ENCODE measurements at regions not wholly inside any gene's neighbourhood (a gene's known extent, or its start where the extent isn't known, plus 50 kb on each side); places are given as distances from the start of the nearest gene placed in this dataset.

DNA sequence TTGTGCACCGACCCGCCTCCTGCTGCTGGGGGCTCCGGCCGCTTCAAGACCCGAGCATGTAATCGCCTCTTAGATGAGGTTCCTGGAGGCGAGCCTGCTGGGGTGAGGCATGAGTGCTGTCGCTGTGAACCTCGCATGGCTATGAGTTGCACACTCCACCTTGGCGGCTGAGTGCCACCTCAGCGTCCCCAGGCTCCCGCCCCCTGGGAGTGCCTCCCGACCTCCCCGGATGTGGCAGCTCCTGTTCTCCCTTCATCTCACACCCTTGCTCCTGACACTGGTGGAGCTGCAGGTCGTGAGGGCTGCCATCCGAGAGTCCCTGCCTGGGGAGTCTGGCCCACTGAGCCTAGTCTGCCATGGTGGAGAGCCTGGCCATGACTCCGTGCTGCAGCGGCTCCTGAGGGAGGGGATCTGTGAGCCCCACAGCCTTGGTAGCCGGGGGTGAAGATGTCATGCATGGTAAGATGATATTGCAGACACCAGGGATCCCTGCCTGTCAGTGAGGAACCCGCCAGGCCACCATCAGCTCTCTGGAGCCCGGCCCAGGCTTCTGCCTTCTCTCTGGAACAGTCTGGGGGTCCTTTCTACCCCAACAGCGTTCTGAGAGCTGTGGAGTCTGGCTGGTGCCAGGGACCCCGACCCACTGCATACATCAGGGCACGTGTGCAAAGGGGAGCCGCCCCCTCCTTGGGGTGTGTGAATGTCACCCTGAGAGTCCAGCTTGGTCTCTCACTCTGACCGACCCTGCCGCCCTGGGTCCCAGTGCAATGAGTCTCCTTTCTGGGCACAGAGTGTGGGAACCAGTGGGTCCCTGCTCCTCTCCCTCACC, 61.6 kb upstream of the HS6ST1 start:
- DNase-seq (ENCODE audit: low read depth): no peak

DNA sequence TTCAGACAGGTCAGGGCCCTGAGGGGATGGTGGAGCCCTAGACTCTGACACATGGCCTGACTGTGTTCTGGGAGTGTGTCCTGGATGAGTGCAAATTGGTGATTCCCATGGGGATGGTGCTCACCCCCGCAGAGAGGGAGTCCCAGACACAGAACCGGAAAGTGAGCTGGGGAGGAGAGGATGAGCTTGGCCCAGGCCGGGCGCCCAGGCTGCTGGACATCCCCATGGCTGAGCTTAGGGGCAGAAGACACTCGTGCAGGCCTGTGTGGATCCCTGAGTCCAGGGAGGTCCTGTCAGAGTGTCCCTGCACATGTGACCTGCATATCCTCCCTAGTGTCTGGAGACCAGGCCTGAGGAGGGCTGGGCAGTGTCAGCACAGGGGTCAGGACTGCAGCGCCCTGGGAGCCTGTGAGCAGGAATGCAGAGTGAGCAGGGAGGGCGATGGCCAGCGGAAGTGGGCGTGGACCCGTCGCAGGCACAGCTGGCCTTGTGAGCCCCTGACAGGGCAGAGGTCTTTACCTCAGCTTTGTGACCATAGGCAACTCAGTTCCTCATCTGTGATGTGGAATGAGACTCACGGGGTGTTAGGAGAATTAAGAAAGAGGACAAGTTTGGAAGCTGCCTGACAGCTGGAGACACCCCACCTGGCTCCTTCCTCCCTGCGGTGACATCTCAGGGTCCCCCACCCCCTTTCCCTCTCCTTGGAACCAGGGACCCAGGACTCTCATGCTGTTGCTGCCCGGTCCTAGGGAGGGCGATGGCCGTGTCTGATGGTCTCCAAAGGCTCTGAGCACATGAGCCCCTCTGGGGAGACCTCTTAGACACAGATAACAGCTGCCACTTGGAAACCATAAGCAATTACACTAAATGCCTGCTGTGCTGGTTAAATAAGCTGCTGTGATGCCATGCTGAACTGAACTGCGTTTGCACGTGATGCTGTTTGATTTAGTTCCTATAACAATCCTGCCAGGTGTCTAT, 62.6 kb upstream of the HS6ST1 start:
- DNase-seq (ENCODE audit: low read depth): no peak

DNA sequence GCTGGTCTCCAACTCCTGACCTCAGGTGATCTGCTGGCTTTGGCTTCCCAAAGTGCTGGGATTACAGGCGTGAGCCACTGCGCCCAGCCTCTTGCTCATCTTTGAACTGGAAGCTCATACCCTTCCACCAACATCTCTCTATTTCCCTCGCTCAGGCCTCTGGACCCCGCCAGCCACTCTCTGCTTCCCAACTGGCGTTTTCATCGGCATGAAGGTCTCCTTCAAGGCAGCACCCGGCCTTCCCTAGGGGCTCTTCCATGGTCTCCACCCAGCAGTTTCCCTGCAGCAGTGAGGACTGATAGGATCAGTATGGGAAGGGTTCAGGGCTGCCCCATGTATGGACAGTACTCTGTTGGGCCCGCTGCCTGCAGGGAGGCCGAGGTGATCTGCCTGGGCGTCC, 65.8 kb upstream of the HS6ST1 start:
- no peak for DNase-seq (ENCODE audit: low read depth)

DNA sequence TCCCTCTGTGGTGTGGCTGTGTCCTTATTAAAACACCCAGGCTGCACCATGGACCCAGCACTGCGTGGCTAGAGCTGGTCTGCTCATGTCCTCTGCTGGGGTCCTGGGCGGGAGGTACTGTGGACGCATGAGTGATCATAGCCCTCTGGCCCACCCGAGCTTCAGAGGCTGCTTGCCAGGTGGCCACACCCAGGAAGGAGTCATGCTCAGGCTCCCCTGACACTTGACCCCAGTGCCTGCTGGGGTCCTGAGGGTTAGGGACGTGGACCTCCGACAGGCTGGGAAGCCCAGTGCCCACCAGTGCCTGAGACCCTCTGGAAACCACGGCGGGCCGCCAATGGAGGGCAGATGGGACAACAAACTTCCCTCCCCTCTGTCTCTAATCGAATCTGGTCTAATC, 66.3 kb upstream of the HS6ST1 start:
- no peak for DNase-seq (ENCODE audit: low read depth)

- no peak for DNase-seq (ENCODE audit: low read depth)
Measured at GRCh38 chr2:128385365-128385764, 66.7 kb upstream of the HS6ST1 start.

- DNase-seq (ENCODE audit: low read depth): no peak
Measured at GRCh38 chr2:128386066-128386465, 67.4 kb upstream of the HS6ST1 start.

DNA sequence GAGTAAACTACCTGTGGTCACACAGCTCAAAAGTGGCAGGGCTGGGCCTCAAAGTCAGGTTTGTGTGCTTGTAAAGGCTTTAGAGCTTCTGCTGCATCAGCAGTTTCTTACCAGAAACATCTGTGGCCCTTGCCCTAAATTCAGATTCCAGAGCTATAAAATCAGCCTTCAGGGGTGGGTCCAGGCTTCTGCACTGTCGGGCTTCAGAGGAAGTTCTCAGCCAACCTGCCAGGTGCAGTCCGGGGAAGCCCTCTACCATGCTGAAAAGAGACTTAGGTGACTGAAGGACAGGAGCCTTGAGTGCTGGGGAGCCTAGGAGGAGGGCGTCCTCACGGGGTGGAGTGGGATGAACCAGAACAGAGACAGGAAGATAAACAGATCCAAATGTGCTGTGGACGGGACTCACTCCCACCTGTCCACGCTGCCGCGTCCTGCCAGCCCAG, 69.9 kb upstream of the HS6ST1 start:
- DNase-seq (ENCODE audit: low read depth): no peak

DNA sequence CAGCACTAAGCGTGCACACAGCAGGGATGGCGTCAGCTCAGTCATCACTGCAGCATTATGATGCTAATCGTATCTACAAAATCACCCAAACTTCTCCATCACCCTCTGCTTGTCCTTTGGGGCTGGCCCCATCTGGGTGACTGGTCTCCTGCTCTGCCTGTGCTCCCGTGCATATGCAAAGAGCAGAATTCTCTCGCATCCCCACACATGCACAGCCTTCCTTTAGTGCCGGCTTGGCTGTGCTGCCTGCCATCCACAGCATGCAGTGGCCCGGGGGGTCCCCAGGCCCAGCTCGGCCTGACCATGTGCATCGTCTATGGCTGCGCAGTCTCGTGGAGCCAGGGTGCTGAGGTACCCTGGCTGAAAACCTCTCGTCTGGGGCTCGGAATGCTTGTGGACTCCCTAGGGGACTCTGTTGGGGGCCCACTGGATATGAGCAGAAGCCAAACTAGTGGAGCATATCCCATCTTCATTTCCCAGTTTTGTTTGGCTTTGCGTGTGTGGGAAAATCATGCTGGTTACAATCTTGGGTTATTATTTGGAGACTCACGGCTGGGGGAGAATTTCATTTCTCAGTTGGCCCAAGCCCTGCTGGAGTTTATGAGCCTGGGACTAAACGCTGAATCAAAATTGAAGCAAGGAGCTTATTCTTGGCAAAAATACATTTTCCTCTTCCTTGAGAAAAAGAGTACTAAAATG, 70.9 kb upstream of the HS6ST1 start:
- DNase-seq (ENCODE audit: low read depth): no peak

DNA sequence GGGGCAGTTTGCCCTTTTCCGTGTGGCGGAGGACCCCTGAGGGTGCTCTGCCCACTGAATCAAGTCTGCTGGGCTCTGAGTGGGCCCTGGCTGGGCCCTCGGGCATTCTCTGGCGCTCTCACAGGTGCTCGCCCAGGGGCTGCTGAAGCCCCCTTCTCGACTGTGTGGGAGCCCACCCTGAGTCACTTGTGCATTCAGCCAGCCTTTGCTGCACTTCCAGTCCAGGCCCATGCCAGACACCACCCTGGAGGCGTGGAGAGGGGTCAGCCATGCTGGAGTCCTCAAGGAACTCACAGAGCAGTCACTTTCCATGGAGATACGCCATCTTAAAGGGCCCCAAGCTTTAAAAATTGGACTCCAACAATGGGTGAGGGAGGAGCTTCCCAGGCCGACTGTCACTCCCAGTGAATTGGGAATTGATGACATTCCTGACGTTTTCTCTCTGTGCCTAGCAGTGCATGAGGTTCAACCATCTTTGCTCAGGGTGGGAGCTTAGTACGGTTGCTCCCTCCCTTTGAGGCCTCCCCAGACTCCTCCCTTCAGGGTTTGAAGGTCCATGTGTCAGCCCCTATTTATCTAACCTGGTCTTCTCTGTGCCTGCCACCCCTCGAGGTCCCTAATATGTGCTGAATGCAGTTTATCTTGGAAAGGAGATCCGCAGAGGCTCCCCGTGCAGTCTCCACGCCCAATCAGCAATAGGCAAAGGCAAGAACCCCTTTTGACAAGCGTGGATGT, 71.8 kb upstream of the HS6ST1 start:
- no peak for DNase-seq (ENCODE audit: low read depth)

DNA sequence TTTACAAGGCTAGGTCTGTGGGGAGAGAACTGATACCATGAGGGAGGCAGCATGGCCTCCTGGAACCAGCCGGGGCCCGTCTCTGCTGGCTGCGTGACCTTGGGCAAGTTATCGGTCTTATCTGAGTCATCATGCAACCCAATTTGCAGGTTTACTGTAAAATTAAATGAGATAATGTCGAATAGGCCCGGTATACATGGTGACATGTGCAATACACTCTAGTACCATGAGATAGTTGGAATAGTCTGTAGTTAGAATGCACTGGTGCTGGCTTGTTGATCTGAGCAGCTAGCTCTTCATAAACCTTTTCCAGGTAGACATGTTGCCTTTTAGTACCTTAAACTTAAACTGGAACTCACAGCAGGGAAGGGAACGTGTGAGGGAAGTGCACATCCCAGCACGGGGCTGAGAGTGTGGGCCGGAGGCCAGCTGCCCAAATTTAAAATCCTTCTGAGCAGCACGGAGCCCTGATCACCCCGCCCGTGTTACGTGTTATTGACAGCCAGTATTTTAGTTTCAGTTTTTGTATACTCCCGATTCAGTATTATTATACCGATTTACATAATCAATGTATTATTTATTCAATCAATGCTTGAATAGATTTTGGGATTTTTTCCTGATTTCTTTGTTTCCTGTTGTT, 72.4 kb upstream of the HS6ST1 start:
- no peak for DNase-seq (ENCODE audit: low read depth)

- DNase-seq (ENCODE audit: low read depth): no peak
Measured at GRCh38 chr2:128391679-128392078, 73.0 kb upstream of the HS6ST1 start.

- no peak for DNase-seq (ENCODE audit: low read depth)
Measured at GRCh38 chr2:128392207-128392606, 73.5 kb upstream of the HS6ST1 start.

DNA sequence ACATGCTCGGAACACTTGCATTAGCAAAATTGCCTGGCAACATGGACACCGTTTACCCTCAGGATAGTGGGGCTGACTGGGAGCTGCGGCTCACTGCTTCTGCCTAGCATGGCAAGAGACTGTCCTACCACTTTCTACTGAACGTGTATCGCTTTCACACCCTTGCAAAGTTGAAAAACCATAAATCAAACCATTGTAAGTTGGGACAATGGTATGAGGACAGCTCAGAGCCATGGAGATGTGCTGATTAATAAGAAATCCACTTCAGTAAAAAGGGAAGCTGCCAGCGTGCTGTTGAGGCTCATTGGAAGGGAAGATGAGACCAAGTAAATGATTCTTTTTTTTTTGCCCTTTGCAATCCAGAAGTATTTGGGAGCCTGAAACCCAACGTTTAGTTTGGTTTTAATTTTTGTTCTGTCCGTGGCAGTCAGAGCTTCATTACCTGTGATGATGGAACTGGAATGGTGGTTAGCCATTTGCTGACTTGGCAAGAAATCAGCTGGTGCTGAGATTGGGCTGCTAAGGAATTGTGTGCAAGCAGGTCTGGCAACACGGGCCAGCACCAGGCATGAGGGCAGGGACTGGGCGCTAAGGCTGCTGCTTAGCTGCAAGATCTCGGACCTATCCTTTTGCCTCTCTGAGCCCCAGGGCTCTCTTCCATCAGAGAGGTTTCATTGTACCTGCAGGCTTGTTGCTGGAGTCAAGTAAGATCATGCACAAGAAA, 75.5 kb upstream of the HS6ST1 start:
- DNase-seq (ENCODE audit: low read depth): no peak

GRCh38 chr2:128395196-128395595, 76.5 kb upstream of the HS6ST1 start:
- DNase-seq (ENCODE audit: low read depth): no peak

DNA sequence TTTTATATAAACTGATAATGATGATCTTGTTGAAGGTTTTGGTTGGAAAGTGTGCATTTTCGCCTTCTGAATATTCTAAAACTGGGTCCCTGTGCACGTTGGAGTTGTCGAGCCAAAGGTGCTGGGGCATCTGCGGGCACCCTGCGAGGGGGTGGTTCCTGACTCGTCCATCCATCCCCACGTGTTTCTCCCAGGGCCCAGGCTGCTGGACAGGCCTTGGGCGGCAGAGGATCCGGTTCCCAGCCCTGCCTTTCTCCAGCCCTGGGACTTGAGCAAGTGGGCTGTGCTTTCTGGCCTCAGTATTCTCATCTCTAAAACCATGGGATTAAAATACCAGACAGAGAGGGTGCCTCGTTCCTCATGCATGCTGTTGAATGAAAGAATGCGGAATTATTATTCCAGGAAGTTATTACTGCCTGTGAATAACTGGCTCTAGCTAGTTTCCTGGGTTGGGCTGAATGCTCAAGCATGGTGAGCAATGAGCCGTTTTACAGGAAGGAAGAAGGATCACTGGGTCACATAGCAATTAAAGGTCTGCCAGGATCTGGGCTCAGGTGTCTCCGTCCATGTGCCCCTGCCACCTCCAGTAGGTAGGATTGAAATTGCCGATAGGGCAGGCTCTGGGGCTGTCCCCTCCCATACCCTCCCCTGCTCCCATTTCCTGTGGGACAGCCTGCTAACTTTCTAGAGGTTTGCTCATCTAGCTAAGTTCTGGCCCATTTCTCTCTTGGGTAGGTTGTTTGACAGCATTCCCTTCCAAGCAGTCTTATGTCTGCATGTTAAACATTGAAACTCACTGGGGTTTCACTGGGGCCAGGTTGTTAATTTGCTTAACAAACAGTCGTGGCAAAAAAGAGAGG, 77.2 kb upstream of the HS6ST1 start:
- DNase-seq (ENCODE audit: low read depth): peak; percentile 87

DNA sequence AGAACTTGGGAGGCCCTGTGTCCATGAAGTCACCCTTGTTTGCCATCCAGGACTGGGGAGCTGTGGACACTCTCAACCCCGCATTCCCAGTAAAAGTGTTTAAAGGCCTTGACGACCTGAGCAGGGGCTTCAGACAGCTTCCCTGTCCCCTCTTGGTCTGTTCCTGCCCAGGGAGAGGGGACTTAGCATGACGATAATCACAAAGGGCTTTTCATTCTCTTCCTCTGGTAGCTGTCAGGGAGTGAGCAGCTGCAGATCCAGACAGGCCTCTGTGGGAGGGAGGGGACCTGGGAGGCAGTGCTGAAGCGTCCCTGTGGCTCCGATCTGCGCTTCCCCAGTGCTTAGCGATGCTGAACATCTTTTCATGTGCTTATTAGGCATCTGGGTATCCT, 77.8 kb upstream of the HS6ST1 start:
- DNase-seq (ENCODE audit: low read depth): peak; percentile 30

DNA sequence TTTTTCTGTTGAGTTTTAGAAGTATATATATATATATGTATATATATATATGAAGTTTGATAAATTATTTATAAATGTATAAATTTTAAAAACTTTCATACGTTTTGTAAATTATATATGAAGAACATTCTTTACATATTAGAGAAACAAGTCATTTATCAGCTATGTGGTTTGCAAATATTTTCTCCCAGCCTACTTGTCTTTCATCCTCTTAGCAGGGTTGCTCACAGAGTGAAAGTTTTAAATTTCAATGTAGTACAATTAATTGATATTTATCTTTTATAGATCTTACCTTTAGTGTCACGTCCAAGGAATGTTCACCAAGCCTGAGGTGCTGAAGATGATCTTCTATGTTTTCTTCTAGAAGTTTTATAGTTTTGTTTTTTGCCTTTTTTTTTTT, 78.3 kb upstream of the HS6ST1 start:
- DNase-seq (ENCODE audit: low read depth): peak; percentile 39

DNA sequence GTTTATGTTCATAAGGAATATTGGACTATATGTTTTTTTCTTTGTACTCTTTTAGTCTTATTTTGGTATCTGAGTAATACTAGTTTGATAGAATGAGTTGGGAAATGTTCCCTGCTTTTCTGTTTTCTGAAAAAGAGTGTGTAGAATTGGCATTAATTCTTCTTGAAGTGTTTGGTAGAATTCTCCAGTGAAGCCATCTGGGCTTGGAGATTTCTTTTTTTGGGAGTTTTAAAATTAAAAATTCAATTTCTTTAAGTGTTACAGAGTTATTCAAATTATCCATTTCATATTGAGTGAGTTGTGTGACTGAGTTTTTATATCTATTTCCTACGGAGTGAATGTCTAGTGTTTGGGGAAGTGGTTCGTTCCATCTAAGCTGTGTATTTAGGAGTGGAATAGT, 80.6 kb upstream of the HS6ST1 start:
- no peak for DNase-seq (ENCODE audit: low read depth)

DNA sequence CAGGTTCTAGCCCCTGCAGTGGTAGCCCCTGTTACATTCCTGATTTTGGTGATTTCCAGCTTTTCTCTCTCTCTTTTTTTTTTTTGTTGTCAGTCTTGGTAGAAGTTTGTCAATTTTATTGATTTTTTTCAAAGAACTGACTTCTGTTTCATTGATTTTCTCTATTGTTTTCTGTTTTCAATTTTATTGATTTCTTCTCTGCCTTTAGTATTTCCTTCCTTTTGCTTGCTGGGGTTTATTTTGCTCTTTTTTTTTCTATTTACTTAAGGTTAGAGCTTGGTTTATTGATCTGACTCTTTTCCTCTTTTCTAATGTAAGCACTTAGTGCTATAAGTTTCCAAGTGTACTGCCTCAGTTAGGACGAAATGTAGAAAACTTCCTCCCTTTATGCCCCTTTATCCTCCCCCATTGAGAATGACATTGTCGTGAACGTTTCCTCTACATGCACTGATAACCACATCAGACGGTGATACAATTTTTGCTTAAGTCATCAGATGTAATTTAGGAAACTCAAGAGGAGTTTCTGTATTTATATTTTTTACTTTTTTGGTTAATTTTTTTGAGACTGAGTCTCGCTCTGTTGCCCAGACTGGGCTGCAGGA, 81.1 kb upstream of the HS6ST1 start:
- DNase-seq (ENCODE audit: low read depth): no peak

All from amniotic epithelial cell (primary cell).